IMR-90 (cell line): ENCODE measurements at regions not wholly inside any gene's neighbourhood (a gene's known extent, or its start where the extent isn't known, plus 50 kb on each side); places are given as distances from the start of the nearest gene placed in this dataset.

Experiments used
- ATAC-seq: fragments of 200-7000 bp; cut with Tn5 transposase; 2 replicates; pipeline ENCODE4 v1.9.1; 2020; ENCODE audit warnings: low read depth, mild to moderate bottlenecking, moderate library complexity
- BruUV-seq: library from RNA; stranded (reverse); fragments of 400-500 nt; replicated peaks from 2 replicates; lab custom pipeline; 2021; lab: Mats Ljungman, UMichigan
- CTCF ChIA-PET: fragments of 300-600 bp; formaldehyde crosslinking; extraction: SDS; loops from one replicate; lab custom pipeline; 2021; ENCODE audit warnings: antibody characterized with exemption; lab: Yijun Ruan, JAX
- POLR2A ChIA-PET: fragments of 300-600 bp; sonication (Branson Sonifier 250); formaldehyde crosslinking; loops from one replicate; lab custom pipeline; 2022; ENCODE audit warnings: antibody characterized with exemption; ENCODE audit not compliant: unreplicated experiment; lab: Charles Lee
- DNase-seq: peaks from one replicate; pipeline ENCODE4 v3.0.0; 2013
- H2AFZ ChIP-seq: replicated peaks from 2 replicates; pipeline ENCODE3; 2013; ENCODE audit warnings: low read length, mild to moderate bottlenecking; ENCODE audit not compliant: poor library complexity
- H2AK5ac ChIP-seq: 2 replicates; pipeline ENCODE4 v1.6.1; 2013; ENCODE audit warnings: low read depth, low read length, inconsistent platforms
- H2AK9ac ChIP-seq: replicated peaks from 2 replicates; pipeline ENCODE3; 2013; ENCODE audit warnings: mild to moderate bottlenecking, low read depth, low read length, moderate library complexity; ENCODE audit not compliant: poor library complexity
- H2BK120ac ChIP-seq: 2 replicates; pipeline ENCODE4 v1.6.1; 2013; ENCODE audit warnings: low read depth, low read length, inconsistent platforms
- H2BK15ac ChIP-seq: 3 replicates; pipeline ENCODE4 v1.6.1; 2013; ENCODE audit warnings: low read depth, low read length, inconsistent platforms
- H2BK20ac ChIP-seq: 2 replicates; pipeline ENCODE4 v1.6.1; 2013; ENCODE audit warnings: low read depth, mild to moderate bottlenecking, inconsistent platforms, low read length, moderate library complexity
- H2BK5ac ChIP-seq: 2 replicates; pipeline ENCODE4 v1.6.1; 2013; ENCODE audit warnings: mild to moderate bottlenecking, low read depth, low read length, inconsistent platforms; ENCODE audit not compliant: poor library complexity, severe bottlenecking
- H3K14ac ChIP-seq: replicated peaks from 2 replicates; pipeline ENCODE4 v1.6.1; 2013; ENCODE audit warnings: low read depth, low read length, inconsistent platforms
- H3K18ac ChIP-seq: 2 replicates; pipeline ENCODE4 v1.6.1; 2013; ENCODE audit warnings: low read depth, low read length, control low read depth
- H3K23ac ChIP-seq: 2 replicates; pipeline ENCODE4 v1.6.1; 2013; ENCODE audit warnings: low read depth, low read length, inconsistent platforms
- H3K27ac ChIP-seq: 2 replicates; pipeline ENCODE4 v1.5.1; 2013; ENCODE audit warnings: mild to moderate bottlenecking, control low read depth, low read length; ENCODE audit not compliant: insufficient read depth
- H3K27me3 ChIP-seq: 2 replicates; pipeline ENCODE4 v1.6.1; 2013; ENCODE audit warnings: low read length; ENCODE audit not compliant: control insufficient read depth, insufficient read depth
- H3K36me3 ChIP-seq: 2 replicates; pipeline ENCODE4 v1.6.1; 2013; ENCODE audit warnings: low read length, mixed read lengths; ENCODE audit not compliant: control insufficient read depth, insufficient read depth
- H3K4ac ChIP-seq: 2 replicates; pipeline ENCODE4 v1.6.1; 2013; ENCODE audit warnings: low read depth, low read length, inconsistent platforms
- H3K4me1 ChIP-seq: 2 replicates; pipeline ENCODE4 v1.6.1; 2013; ENCODE audit warnings: low read length, mixed read lengths; ENCODE audit not compliant: control insufficient read depth, insufficient read depth
- H3K4me2 ChIP-seq: 2 replicates; pipeline ENCODE4 v1.6.1; 2013; ENCODE audit warnings: low read depth, mild to moderate bottlenecking, control low read depth, low read length, moderate library complexity
- H3K4me3 ChIP-seq: 2 replicates; pipeline ENCODE4 v1.5.1; 2013; ENCODE audit warnings: low read depth, mild to moderate bottlenecking, control low read depth, low read length, moderate library complexity; ENCODE audit not compliant: insufficient read depth
- H3K56ac ChIP-seq: 2 replicates; pipeline ENCODE4 v1.6.1; 2013; ENCODE audit warnings: low read length, inconsistent platforms; ENCODE audit not compliant: insufficient read depth; ENCODE audit errors: extremely low read depth
- H3K79me1 ChIP-seq, 2 experiments: 2 replicates each; pipeline ENCODE4 v1.6.1; 2013; ENCODE audit warnings: low read length in 2 of 2, inconsistent platforms in 1 of 2, low read depth in 1 of 2
- H3K9ac ChIP-seq: 2 replicates; pipeline ENCODE4 v1.6.1; 2013; ENCODE audit warnings: low read depth, low read length, control low read depth
- H3K9me1 ChIP-seq: 2 replicates; pipeline ENCODE4 v1.6.1; 2013; ENCODE audit warnings: low read length, inconsistent platforms; ENCODE audit not compliant: insufficient read depth
- H3K9me3 ChIP-seq: 2 replicates; pipeline ENCODE4 v1.6.1; 2013; ENCODE audit warnings: low read length; ENCODE audit not compliant: control insufficient read depth, insufficient read depth
- H4K20me1 ChIP-seq: 2 replicates; pipeline ENCODE4 v1.6.1; 2013; ENCODE audit warnings: low read length, inconsistent platforms; ENCODE audit not compliant: insufficient read depth
- H4K5ac ChIP-seq: 2 replicates; pipeline ENCODE4 v1.6.1; 2013; ENCODE audit warnings: mild to moderate bottlenecking, low read depth, low read length, control low read depth
- H4K8ac ChIP-seq, 2 experiments: 2 replicates each; pipeline ENCODE4 v1.6.1; 2013; ENCODE audit warnings: low read depth in 2 of 2, low read length in 2 of 2, control low read depth in 1 of 2, inconsistent platforms in 1 of 2
- H4K91ac ChIP-seq: 2 replicates; pipeline ENCODE4 v1.6.1; 2013; ENCODE audit warnings: low read depth, low read length, inconsistent platforms; ENCODE audit not compliant: insufficient read depth
- BHLHE40 ChIP-seq: fragments of 150-350 bp; IDR thresholded peaks from 2 replicates; pipeline ENCODE4 v1.6.1; 2016; ENCODE audit warnings: mild to moderate bottlenecking, low read depth, low read length
- CTCF ChIP-seq: conservative IDR thresholded peaks from 2 replicates; pipeline ENCODE4 v1.5.1; 2012; ENCODE audit warnings: mild to moderate bottlenecking, low read depth, low read length, improper control_type of control experiment
- ELK1 ChIP-seq: fragments of 150-350 bp; IDR thresholded peaks from 2 replicates; pipeline ENCODE4 v1.6.1; 2016; ENCODE audit warnings: low read depth, mild to moderate bottlenecking, low read length, moderate library complexity, borderline replicate concordance
- FOS ChIP-seq: fragments of 150-350 bp; IDR thresholded peaks from 2 replicates; pipeline ENCODE4 v1.6.1; 2016; ENCODE audit warnings: low read depth, low read length
- MAFK ChIP-seq: IDR thresholded peaks from 2 replicates; pipeline ENCODE4 v1.6.1; 2012; ENCODE audit warnings: low read depth, low read length, improper control_type of control experiment
- MAZ ChIP-seq: IDR thresholded peaks from 2 replicates; pipeline ENCODE4 v1.6.1; 2012; ENCODE audit warnings: low read depth, mild to moderate bottlenecking, low read length, improper control_type of control experiment, moderate library complexity, borderline replicate concordance
- MXI1 ChIP-seq: IDR thresholded peaks from 2 replicates; pipeline ENCODE4 v1.6.1; 2012; ENCODE audit warnings: low read depth, mild to moderate bottlenecking, low read length, moderate library complexity, borderline replicate concordance
- SMC3 ChIP-seq: fragments of 150-350 bp; IDR thresholded peaks from 2 replicates; pipeline ENCODE4 v1.6.1; 2016; ENCODE audit warnings: low read depth, mild to moderate bottlenecking, antibody characterized with exemption, low read length, moderate library complexity
- WGBS, 2 experiments: methylation state at CpG; one replicate each; pipeline versions ENCODE4 v1.1.5 to v1.1.7; 2013; ENCODE audit warnings: missing lambda C conversion rate in 2 of 2; ENCODE audit not compliant: insufficient read length in 1 of 2; ENCODE audit errors: extremely low coverage in 2 of 2; 5-methylcytosine and 5-hydroxymethylcytosine counted together
- dilution Hi-C: fragments of 300-500 bp; cut with HindIII; formaldehyde crosslinking; loops from one replicate; pipeline ENCODE4 v1.14.3; 2018; ENCODE audit warnings: low sequenced_read_pairs; ENCODE audit not compliant: unreplicated experiment
- in situ Hi-C: fragments of 300-500 bp; cut with MboI; formaldehyde crosslinking; loops from 3 replicates; pipeline ENCODE4 v1.14.3; 2019; ENCODE audit warnings: low sequenced_read_pairs, inconsistent platforms, mixed read lengths
- intact Hi-C: fragments of 100-400 bp; cut with micrococcal nuclease; formaldehyde crosslinking; loops from 2 replicates; pipeline ENCODE4 v1.10.0; 2022

GRCh38 chr3:40771112-40771511 is 246.4 kb downstream of the ZNF621 start:
- CTCF ChIA-PET, result no interaction called here
- no peak overlapping the region for H3K56ac ChIP-seq
- no peaks in the 10 kb centered on the region for H3K27me3 ChIP-seq
- no peak for TF ChIP-seq MAFK
- TF ChIP-seq ELK1, result no peak
- TF ChIP-seq BHLHE40, result no peak
- no peak for TF ChIP-seq MAZ
- TF ChIP-seq CTCF, result no peak
- TF ChIP-seq MXI1, result no peak
- no peak for TF ChIP-seq SMC3
- TF ChIP-seq FOS, result no peak
- no peak overlapping the region for H3K4me3 ChIP-seq
- no peak overlapping the region for H2AK9ac ChIP-seq
- no peak overlapping the region for H2AK5ac ChIP-seq
- in situ Hi-C loops (no loop called here), dilution Hi-C loops (no loop called here), intact Hi-C loops (no loop called here)
- peaks cover 5% of the 10 kb centered on the region; the same call in 1 of the 2 replicates for H3K9me3 ChIP-seq
- H2BK15ac ChIP-seq, result no peak overlapping the region
- no peak overlapping the region for H3K18ac ChIP-seq
- no peaks in the 10 kb centered on the region for H3K9me1 ChIP-seq
- no peak overlapping the region for H2BK5ac ChIP-seq
- no peak overlapping the region for H4K5ac ChIP-seq
- DNase-seq (no peak), ATAC-seq (no peak)
- no peaks in the 10 kb centered on the region for H4K20me1 ChIP-seq
- H2BK120ac ChIP-seq, result no peak overlapping the region
- H3K4me1 ChIP-seq, result no peaks in the 10 kb centered on the region
- no peak overlapping the region for H3K4me2 ChIP-seq
- H2AFZ ChIP-seq, result no peak overlapping the region
- H3K4ac ChIP-seq, result no peak overlapping the region
- no CpG with 5 or more reads among the region's 3 CpGs for WGBS, 2 experiments
- H3K79me1 ChIP-seq, result no peaks in the 10 kb centered on the region
- no peak overlapping the region for H3K23ac ChIP-seq
- no peak overlapping the region for H3K14ac ChIP-seq
- no peak overlapping the region for H2BK20ac ChIP-seq
- BruUV-seq, result no TSS peak
- no peak overlapping the region for H3K27ac ChIP-seq
- POLR2A ChIA-PET, result no interaction called here
- no peak overlapping the region for H4K8ac ChIP-seq
- H4K91ac ChIP-seq, result no peak overlapping the region
- H3K9ac ChIP-seq, result no peak overlapping the region
- H3K36me3 ChIP-seq, result no peaks in the 10 kb centered on the region
